CD4-positive, alpha-beta T cell treated with Interleukin-17A for 4 hours (primary cell): ENCODE measurements at regions not wholly inside any gene's neighbourhood (a gene's known extent, or its start where the extent isn't known, plus 50 kb on each side); places are given as distances from the start of the nearest gene placed in this dataset.

Experiments
- DNase-seq: peaks from one replicate; pipeline ENCODE4 v3.0.0-alpha.2; 2020; ENCODE audit warnings: mixed read lengths

DNA sequence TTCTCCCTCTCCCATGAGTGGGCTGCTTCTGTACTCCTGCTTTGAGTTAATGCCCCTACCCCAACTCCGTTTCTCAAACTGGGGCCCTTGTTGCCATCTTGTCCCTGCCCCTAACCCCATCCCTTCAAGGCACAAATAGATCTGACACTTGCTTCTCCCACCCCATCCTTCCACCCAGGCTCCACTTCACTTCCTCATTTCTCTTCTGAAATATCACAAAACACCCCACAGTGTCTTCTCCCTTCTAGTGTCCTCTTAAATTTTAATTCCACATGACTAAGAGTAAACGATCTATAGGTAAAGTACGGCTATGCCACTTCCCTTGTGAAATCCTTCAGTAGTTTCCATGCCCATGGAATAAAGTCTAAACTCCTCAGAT, 571.6 kb upstream of the NOX3 start:
- no peak for DNase-seq

DNA sequence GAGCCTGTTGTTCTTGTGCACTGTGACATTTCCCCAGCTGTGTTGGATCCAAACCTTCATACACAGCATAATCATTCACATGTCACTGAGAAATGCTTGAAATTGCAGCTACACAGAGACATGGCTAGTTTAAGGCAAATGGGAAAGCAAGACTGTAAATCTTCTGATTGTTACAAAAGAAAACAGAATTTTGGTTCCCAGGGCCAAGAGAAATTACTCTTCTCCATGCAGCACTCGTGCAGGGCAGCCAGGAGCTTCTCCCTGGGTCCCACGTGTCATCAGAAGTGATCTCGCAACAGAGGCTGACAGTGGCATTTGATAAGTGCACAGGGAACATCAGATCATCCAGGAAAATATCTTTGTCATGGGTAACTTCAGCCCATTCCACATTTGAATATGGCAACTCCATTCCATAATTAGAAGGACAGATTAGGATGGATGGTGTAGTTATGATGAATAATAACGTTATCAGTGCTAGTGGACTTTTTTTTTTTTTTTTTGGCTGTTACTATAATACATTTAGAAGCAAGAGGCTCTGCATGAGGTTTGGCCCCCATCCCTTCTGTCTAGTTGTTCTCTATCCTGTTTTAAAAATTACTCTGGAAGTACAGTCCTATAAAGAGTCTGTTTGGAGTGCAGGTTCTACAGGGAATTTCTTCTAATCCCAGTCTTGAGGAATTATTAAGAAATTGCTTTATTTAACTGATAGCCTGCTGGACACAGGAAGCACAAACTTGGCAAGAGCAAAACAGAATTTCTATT, 571.0 kb upstream of the NOX3 start:
- no peak for DNase-seq

DNA sequence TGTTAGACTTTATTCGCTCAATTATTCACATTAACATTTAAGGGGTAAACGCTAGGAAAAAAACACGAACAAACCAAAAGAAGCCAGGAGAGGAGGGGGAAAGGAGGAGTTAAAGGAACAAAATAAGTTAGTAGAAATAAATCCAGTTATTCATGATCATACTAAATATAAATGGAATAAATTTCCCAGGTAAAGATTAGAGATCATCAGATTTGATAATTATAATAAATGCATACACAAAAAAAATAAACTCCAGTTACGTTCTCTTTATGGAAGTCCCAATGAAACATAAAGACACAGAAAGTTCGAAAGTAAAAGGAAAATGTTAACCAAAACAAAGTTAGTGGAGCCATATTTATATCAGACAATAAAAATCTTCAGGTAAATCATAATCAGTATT, 568.7 kb upstream of the NOX3 start:
- no peak for DNase-seq

DNA sequence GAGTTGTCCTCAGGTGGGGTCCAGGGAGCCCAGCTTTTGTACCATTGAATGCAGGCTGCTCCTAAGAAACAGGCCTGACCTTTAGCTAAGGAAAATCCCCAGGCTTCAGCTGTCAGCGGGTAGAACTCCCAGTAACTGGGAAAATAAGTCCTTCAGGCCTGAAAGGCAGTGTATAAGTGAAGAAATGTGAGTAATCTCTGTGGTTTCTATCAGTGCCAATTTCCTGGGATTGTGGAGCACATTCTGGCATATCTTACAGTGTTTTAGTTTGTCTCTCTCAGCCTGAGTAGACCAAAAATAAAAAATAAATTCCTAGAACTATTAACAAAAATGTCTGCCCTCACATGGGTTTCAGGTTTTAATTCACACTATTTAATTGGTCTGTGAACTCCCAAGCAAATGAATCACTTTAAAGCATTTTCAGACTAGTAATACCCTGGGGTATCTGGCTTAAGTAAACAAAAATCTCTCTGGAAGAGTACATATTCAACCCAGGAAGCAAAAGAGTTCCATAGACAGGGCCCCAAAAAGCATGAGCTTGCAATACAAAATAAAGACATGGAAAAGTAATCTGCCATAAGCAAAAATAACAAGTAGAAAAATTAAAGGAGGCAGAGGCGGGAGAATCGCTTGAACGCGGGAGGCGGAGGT, 566.2 kb upstream of the NOX3 start:
- no peak for DNase-seq

DNA sequence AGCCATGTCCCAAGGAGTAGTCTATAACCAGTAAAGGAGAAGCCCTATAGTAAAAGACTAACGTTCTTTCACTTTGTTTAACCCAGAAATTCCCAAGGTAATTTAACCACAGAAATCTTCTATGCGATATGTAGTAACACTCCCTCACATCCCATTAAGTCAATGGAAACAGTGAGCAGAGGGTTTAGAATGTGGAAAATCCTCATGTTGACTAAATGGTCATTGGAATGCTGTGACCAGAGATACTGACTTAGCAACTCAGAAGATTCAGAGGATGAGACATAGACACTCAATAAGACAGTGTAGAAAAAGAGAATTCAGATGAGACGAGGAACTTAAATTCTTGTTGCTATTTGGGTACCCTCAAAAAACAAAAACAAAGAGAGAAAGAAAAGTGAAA, 562.2 kb upstream of the NOX3 start:
- DNase-seq: no peak

DNA sequence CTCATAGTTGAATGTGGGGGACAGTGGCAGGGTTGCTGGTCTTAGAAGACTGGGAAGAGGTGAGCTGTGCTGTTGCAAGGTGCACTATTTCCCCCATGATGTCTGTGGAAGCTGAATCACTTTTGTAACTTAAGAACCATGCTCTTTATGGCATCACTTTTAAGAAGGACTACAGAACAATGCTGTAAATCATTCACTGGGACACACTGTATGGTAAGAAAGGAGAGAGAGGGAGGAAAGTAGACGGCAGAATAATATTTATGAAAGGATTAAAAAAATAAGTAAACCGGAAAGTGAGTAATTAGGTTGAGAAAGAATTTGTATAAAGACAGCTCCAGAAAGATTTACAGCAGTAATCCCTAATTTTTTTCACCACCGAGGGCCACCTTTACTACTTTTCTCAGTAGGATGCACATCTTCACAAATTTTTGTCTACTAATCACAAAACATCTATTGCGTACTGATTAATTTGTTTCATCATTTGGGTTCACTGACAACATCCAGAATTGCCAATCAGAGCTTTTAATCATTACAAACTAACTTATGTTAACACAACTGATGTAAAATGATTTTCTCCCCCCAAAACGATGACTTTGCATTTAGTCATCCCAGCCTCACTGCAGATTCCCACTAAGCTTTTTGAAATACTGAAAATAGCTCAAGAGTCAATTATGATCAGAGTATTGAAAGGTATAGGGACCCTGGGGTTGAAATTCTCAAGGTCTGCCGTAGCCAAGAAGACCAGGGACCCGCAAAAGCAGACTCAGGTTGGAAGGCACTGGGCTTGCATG, 560.7 kb upstream of the NOX3 start:
- DNase-seq: no peak

DNA sequence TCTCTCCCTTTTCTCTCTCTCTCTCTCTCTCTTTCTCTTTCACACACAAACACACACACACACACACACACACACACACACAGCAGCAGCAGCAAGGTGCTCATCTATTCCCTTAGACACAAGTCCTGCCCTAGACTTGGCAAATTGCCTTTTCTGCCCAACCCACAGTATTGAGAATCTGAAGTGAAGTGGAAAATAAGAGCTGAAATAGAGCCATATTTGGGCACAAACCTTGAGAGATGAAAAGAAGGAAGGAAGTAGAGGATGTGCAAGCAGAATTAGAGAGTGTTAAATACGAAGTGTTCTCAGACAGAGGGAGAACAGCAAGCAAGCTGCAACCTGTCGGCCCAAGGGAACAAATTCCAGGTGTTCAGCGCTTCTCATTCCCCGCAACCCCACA, 557.5 kb upstream of the NOX3 start:
- no peak for DNase-seq

DNA sequence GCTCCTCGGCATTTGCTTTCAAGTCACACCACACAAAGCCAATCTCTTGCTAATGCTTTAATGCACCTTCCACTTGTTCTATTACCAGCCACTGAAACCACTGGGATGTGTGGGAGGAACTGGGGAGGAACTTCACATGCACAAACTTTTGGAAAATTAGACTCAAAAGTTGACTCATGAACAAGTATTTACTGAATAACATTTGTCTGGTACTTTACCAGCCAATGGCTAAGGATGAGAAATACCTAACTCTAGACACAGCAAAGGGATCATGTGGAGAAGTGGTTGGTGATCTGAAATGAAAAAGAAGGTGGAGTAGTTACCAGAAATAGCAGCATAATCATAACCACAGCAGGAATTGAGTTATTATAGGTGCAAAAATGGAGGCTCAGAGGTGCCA, 554.0 kb upstream of the NOX3 start:
- DNase-seq: no peak

DNA sequence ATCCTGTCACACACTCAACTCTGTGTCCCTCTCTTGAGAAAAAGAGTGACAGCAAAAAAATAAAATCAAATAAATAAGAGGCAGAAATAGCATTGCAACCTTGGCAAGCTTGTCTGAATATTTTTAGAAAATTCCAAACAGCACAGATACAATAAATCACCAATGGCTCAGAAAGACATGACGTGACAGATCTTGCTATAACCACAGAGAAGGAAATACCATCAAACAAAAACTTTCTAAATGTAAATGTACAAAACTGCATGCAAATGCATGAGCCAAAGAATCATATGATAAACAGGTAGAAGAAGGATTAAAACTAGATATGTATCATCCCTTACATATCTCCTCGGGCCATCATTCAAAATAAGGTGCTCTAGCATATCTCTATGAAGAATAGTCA, 549.2 kb upstream of the NOX3 start:
- no peak for DNase-seq

DNA sequence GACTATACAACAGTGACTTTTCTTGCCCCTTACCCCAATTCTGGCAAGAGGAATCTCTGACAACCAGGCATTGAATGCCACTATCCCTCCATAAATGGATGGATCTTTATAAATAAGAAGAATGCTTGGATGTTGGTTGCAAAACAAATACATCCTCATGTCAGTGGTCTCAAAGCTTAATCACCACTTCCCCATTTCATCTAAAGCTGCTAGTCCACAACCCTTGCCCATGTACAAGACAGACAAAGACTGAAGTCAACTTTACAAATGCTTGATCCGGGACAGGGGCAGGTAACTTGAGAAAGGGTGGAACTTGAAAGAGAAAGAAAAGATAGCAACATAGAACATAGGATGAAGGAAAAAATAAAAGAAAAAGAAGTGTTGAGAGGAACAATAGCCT, 540.5 kb upstream of the NOX3 start:
- no peak for DNase-seq

DNA sequence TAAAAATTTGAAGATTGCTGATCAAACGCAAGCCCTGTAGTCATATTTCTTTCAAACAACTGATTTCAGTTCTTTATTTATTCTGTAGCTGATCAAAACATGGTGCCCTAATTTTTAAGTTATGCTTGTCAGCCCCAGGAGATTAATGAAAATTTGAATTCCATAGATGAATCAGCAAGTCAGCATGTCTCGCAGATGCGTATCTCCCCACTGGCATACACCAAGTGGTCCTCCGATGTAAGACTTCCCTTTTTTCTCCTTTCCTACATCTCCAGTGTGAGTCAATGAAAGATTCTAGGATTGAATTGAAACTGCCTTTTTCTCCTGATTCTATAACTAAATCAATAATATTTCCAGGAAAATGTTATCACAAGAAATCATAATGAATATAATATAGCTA, 539.6 kb upstream of the NOX3 start:
- no peak for DNase-seq

DNA sequence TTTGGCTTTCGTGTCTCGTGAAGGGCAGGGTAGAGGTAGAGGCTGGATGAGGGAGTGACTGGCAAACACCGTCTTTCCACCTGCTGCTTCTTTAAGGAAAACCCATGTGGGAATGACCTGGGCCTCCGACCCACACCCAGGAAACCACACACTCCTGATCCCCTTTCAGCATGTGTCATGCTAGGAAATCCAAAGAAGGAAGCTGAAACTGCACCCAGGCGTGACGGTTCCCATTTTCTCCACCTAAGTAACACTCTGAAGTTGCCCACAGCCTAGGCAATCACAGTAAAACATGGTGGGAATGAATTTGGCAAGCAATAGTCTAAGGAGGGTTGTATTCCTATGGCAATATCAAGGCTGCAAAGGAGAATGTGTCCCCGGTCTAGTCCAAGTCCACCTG, 538.4 kb upstream of the NOX3 start:
- DNase-seq: no peak

DNA sequence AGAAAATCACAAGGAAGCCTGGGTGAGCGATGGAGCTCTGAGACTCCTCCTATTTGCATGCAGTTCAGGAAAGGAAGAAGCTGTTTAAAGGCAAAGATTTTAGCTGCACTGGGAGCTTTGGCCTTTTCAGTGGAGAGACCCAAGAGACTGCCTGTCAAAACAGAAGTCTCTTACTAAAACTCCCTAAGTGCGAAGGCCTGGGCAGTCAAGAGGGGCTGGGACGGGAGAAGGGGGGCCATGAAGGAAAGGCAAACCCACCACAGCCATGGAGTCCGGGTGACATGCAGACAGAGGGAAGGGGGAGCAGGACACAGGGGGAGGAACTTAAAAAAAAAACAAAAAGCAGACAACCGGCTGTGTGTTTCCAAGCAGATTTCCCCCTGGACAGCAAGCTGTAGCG, 537.6 kb upstream of the NOX3 start:
- DNase-seq: no peak

DNA sequence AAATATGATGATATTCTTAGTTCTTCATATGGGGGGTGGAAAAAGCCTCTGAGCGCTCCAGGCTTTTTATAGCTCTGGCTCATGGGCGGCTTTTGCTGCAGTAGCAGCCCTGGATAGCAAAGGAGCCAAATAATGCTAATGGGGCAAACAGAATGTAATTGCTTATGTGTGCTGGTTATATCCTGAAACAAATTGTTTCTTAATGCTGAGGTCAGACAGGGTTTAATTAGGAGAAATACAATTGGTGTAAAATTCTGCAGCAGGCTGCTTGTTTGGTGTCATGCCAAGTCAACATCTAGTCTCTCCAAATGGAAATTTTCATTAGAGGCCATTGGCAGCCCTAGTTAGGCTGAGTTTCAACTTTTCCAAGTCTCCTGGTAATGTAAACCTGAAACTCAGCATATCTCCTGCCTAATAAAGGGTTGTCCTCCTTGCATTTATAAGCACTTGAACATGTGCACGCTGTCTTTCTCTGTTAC, 530.1 kb upstream of the NOX3 start:
- no peak for DNase-seq

DNA sequence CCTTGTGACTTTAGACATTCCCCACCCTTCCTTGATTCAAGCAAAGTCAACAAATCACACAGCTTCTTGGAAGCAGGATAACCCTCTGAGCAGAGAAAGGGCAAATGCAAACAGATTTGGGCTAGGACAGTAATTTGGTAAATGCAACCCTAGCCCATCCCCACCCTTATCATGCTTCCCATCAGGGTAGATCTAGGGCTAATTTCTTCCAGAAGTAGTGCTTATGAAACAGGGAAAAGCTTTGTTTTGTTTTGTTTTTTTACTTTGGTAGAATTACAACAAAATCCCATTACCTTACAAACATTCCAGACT, 525.1 kb upstream of the NOX3 start:
- no peak for DNase-seq

DNA sequence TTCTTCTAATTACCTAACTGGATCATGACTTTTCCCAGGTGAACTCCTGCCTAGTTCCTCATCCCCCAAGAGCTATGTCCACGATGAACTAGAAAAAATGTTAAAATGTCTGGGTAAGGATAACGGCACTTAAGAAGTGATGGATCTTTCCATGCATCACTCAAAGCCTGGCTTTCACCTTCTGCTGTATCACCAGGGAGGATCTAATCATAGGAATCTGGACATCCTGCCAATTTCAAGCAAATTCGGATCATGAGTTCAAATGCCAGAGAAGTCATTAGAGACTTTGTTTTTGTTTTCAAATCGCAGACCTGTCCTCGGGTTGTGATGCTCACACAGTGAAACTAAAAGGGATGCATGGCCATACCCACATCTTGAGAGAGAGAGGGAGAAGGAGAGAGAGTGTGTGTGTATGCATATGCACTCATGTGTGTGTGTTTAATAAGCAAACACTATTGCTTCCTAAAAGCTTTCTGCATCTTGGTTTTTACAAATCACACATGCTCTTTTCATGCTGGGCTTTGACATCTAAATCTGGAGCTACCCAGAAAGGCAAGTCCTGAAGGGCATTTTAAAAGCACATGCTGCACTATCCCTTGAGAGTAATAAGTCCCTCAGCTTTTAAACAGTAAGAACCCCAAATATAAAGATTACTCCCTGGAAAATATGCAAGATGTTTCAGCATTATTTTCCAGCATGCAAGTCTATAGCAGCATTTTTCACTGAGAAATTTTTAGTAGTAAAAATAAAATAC, 524.6 kb upstream of the NOX3 start:
- no peak for DNase-seq

DNA sequence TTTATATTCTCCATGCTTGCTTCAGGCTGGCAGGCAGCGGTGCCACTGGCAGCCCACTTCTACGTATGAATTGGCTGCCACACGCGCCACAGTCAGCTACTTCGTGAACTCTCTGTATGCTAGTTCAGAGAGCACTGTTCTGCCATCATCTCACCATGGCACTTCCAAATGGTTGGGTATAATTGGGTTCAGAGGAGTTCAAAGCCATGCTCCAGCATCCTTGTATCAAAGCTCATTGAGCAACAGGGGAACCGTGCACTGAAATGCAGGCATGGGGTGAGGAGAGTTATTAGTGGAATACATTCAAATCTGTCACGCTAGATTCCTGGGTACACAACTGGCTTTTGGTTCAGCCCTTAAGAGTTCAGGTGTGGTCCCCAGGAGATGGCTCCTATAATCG, 519.9 kb upstream of the NOX3 start:
- DNase-seq: no peak

DNA sequence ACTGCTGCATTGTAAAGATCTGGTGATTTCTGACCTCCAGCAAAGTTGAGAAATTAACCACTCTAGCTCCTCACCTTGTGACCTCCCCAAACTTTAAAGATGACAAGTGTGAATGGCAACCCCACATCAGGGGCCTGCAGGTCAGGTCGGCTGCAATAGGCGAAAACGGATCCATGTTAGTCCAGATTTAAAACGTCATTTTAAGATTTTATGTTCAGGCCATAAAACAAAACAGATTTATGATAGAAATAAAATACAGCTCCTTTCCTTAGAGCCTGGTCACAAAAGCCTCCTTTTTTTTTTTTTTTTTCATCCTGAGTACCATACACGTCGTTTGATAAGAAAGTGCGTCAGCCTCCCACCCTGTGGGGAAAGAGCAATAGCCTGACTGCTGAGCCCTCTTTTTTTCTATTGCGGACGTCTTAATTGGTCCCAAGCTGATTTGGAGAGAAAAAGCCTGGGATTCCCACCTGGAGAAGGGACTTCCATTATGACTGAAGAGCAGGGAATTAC, 519.2 kb upstream of the NOX3 start:
- DNase-seq: no peak

DNA sequence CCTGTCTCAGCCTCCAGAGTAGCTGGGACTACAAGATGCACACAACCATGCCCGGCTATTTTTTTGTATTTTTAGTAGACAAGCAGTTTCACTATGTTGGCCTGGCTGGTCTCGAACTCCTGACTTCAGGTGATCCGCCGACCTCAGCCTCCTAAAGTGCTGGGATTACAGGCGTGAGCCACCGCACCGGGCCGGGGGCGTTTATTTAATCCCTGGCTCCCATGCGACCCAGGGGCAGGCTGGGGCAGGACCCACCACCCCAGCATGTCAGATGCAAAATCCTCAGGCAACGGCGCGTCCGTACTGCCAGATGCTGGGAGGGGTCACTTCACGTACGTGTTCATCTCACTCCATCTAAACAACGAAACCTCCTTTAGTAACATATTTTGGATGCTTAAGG, 518.7 kb upstream of the NOX3 start:
- no peak for DNase-seq

DNA sequence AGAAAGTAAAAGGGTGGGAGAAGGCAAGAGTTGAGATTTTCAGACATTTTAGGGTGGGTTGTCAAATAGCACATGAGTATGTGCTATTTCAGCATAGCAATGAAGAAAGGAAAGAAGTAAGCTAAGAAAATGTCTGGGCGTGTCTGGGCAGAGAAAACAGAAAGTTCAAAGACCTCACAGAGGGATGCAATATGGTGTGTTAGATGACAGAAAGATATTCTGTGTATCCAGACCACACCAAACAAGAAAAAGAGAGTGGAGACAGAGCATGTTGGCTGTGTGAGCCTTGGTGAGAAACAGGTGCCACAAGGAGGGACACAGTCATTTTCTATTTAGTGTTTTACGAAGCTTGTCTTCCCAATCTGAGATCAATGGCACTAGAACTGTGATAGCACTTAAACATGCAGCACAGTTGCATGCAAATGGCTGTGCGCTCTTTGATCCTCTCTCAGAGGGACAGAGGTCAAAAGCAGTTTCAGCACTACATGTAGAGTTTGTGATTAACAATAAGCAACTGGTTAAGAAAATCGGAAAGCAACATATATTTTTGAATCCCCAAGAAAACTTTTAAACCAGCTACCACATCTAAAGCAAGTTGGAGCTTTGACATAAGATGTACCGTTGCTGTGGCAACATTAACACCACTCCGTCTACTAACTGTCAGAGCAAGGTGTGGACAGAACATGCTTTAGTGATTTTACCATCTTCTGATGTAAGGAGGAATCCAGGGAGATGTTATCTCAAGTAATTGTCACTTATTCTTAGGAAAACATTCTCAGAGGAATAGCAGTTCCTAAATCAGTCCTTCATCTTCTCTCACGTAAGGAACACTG, 515.5 kb upstream of the NOX3 start:
- DNase-seq: no peak

DNA sequence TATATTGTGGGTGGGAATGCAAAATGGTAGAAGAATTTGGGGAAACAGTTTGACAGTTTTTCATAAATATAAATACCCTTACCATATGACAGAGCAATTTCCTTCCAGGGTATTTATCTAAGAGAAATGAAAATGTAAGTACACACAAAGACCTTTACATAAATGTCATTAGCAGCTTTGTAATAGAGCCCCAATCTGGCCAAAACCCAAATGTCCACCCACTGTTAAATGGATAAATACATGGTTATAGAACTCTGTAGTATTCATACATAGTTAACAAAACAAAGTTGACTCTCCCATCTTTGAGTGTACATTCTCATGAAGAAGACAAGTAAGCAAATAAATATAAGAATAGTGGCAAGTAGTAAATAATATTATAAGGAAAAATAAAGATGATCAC, 514.8 kb upstream of the NOX3 start:
- DNase-seq: no peak

DNA sequence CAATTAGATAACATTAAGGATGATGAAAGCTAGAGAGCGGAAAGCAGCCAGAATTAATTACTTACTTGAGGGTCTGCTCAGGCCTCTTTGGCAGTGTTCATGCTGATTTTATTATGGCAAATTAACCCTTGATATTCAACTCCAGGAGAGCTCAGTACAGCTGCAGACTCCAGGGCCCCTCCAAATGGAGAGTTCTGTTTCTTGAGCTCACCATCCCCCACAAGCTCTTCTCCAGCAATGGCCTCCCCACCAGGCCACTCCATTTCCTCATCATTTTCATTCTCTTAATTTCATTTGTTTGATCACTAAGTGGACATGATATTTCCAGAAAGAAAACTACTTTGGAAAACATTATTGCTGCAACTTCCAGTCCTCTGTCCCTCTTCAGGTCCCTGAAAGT, 513.3 kb upstream of the NOX3 start:
- DNase-seq: no peak
